Lung (tissue), 11 donors: ENCODE measurements at regions not wholly inside any gene's neighbourhood (a gene's known extent, or its start where the extent isn't known, plus 50 kb on each side); places are given as distances from the start of the nearest gene placed in this dataset.
A peak's percentile ranks its signal among the peaks of the same experiment; 100 is the strongest.

Source experiments
- ATAC-seq: fragments of 200-7000 bp; cut with Tn5 transposase; one replicate; pipeline ENCODE4 v1.9.1; 2020; ENCODE audit warnings: moderate number of reproducible peaks; ENCODE audit not compliant: insufficient read depth, low FRiP score
- DNase-seq, 3 donors: peaks; one replicate each; pipeline ENCODE4 v3.0.0-alpha.2; 2013 to 2017
- H3K27ac ChIP-seq, 2 donors: one replicate each; pipeline ENCODE4 v1.5.1; 2013; ENCODE audit warnings: mild to moderate bottlenecking in 2 of 2, moderate library complexity in 2 of 2, control low read depth in 1 of 2, inconsistent platforms in 1 of 2, low read depth in 1 of 2, low read length in 1 of 2
- H3K27me3 ChIP-seq, 3 donors: one replicate each; pipeline ENCODE4 v1.5.1; 2013; ENCODE audit warnings: low read length in 2 of 3; ENCODE audit not compliant: control insufficient read depth in 3 of 3, insufficient read depth in 3 of 3
- H3K36me3 ChIP-seq, 4 donors: one replicate each; pipeline ENCODE4 v1.5.1; 2013; ENCODE audit warnings: low read length in 4 of 4, mild to moderate bottlenecking in 1 of 4, moderate library complexity in 1 of 4; ENCODE audit not compliant: control insufficient read depth in 4 of 4, insufficient read depth in 4 of 4
- H3K4me1 ChIP-seq, 5 donors: one replicate each; pipeline ENCODE4 v1.5.1; 2013; ENCODE audit warnings: low read length in 5 of 5, mild to moderate bottlenecking in 2 of 5, moderate library complexity in 1 of 5; ENCODE audit not compliant: control insufficient read depth in 5 of 5, insufficient read depth in 5 of 5
- H3K4me3 ChIP-seq: one replicate; pipeline ENCODE4 v1.5.1; 2013; ENCODE audit warnings: mild to moderate bottlenecking, control low read depth, moderate library complexity
- H3K9ac ChIP-seq, 2 donors: one replicate each; pipeline ENCODE4 v1.5.1; 2013; ENCODE audit warnings: low read length in 2 of 2, control low read depth in 1 of 2; ENCODE audit not compliant: insufficient read depth in 1 of 2
- H3K9me3 ChIP-seq, 4 donors: one replicate each; pipeline ENCODE4 v1.5.1; 2013; ENCODE audit warnings: low read length in 3 of 4, mild to moderate bottlenecking in 1 of 4, moderate library complexity in 1 of 4; ENCODE audit not compliant: control insufficient read depth in 4 of 4, insufficient read depth in 3 of 4
- CTCF ChIP-seq: IDR thresholded peaks from 2 replicates; pipeline ENCODE4 v1.5.1; 2012; ENCODE audit warnings: mild to moderate bottlenecking; ENCODE audit errors: control extremely low read depth, extremely low read depth
- whole genome bisulfite sequencing, 2 donors: extraction: QIAGEN DNeasy Blood & Tissue Kit; methylation state at CpG; one replicate each; pipeline ENCODE4 v1.1.7; 2013; 5-methylcytosine and 5-hydroxymethylcytosine counted together
- donor health status: control.
- donor health status: control.
- donor health status: Bipolar disorder and iron deficiency.
- donor health status: healthy.
- donor health status: DM: yes; HTN: yes; CAD: no.

GRCh38 chr12:67208281-67209067, 60.7 kb upstream of the CAND1 start:
- no peak overlapping the region for H3K4me3 ChIP-seq
- peaks cover 0 to 2% (median 0%) of the 10 kb centered on the region in 3 donors for H3K27me3 ChIP-seq
- no peak for TF ChIP-seq CTCF
- no peaks in the 10 kb centered on the region for H3K4me1 ChIP-seq
- H3K27ac ChIP-seq, result no peak overlapping the region
- H3K9me3 ChIP-seq, result no peaks in the 10 kb centered on the region
- WGBS, 2 donors, result 72 to 79% methylated on average over 8 of the region's 8 CpGs
- no peak overlapping the region for H3K9ac ChIP-seq
- H3K36me3 ChIP-seq, result no peaks in the 10 kb centered on the region
- no peak for ATAC-seq
- peak in 2 of 3 donors; percentile 1 to 12 for DNase-seq

- Histone ChIP-seq H3K9me3 (no peaks in the 10 kb centered on the region), H3K4me3 (no peak overlapping the region), H3K27ac (no peak overlapping the region), H3K4me1 (no peaks in the 10 kb centered on the region), H3K9ac (no peak overlapping the region), H3K27me3 (peaks cover 0 to 2% (median 0%) of the 10 kb centered on the region in 3 donors), H3K36me3 (no peaks in the 10 kb centered on the region)
- WGBS, 2 donors, result 77 to 82% methylated on average over 5 of the region's 5 CpGs
- no peak for ATAC-seq
- DNase-seq, result no peak
- no peak for TF ChIP-seq CTCF
These were observed 58.1 kb upstream of the CAND1 start for GRCh38 chr12:67211029-67211428.

GRCh38 chr12:67211494-67211893, 57.7 kb upstream of the CAND1 start:
- ATAC-seq (no peak), DNase-seq (no peak)
- 53 to 69% methylated on average over 2 of the region's 2 CpGs for WGBS, 2 donors
- Histone ChIP-seq H3K9me3 (no peaks in the 10 kb centered on the region), H3K4me1 (no peaks in the 10 kb centered on the region), H3K4me3 (no peak overlapping the region), H3K27ac (no peak overlapping the region), H3K36me3 (no peaks in the 10 kb centered on the region), H3K27me3 (peaks cover 0 to 2% (median 0%) of the 10 kb centered on the region in 3 donors), H3K9ac (no peak overlapping the region)
- no peak for TF ChIP-seq CTCF
